Activated naive CD4-positive, alpha-beta T cell treated with anti-CD3 and anti-CD28 coated beads, Interleukin-2, amount 50 U/mL, for 24 hours (primary cell): ENCODE measurements at regions not wholly inside any gene's neighbourhood (a gene's known extent, or its start where the extent isn't known, plus 50 kb on each side); places are given as distances from the start of the nearest gene placed in this dataset.
"Not testable (repeated sequence)": the region's sequence is repeated elsewhere in the genome, so short reads cannot be mapped to it uniquely, and the experiment has no call there.

Experiments
- H3K27ac Mint-ChIP-seq: one replicate; pipeline ENCODE4 v1.8.0; 2021; ENCODE audit warnings: mild to moderate bottlenecking, mixed read lengths
- H3K27me3 Mint-ChIP-seq: one replicate; pipeline ENCODE4 v1.8.0; 2021; ENCODE audit warnings: mixed read lengths
- H3K36me3 Mint-ChIP-seq: one replicate; pipeline ENCODE4 v1.8.0; 2021; ENCODE audit warnings: mixed read lengths
- H3K4me1 Mint-ChIP-seq: one replicate; pipeline ENCODE4 v1.8.0; 2021; ENCODE audit warnings: mixed read lengths
- H3K4me3 Mint-ChIP-seq: one replicate; pipeline ENCODE4 v1.8.0; 2021; ENCODE audit warnings: mild to moderate bottlenecking, mixed read lengths
- H3K9me3 Mint-ChIP-seq: one replicate; pipeline ENCODE4 v1.8.0; 2021; ENCODE audit warnings: mixed read lengths

- Mint-ChIP-seq H3K9me3 (peaks cover 11% of the 10 kb centered on the region), H3K4me3 (no peak overlapping the region), H3K27me3 (no peaks in the 10 kb centered on the region), H3K4me1 (no peaks in the 10 kb centered on the region), H3K27ac (no peak overlapping the region), H3K36me3 (peaks cover 15% of the 10 kb centered on the region)
Observed at GRCh38 chr3:153422314-153422713, 260.3 kb downstream of the RAP2B start.

GRCh38 chr3:153423820-153424219, 261.8 kb downstream of the RAP2B start:
- not testable (repeated sequence) for H3K27me3 Mint-ChIP-seq, H3K27ac Mint-ChIP-seq

GRCh38 chr3:153426344-153426743, 264.3 kb downstream of the RAP2B start:
- Mint-ChIP-seq H3K4me3 (no peak overlapping the region), H3K36me3 (peaks cover 3% of the 10 kb centered on the region), H3K9me3 (no peaks in the 10 kb centered on the region), H3K27me3 (no peaks in the 10 kb centered on the region), H3K4me1 (no peaks in the 10 kb centered on the region), H3K27ac (no peak overlapping the region)

More at GRCh38 chr3:153423820-153424219, 261.8 kb downstream of the RAP2B start:
- peaks cover 12% of the 10 kb centered on the region for H3K36me3 Mint-ChIP-seq
- H3K4me3 Mint-ChIP-seq, H3K9me3 Mint-ChIP-seq, H3K4me1 Mint-ChIP-seq: not testable (repeated sequence)

GRCh38 chr3:153426803-153427202, 264.8 kb downstream of the RAP2B start:
- Mint-ChIP-seq H3K4me1 (no peaks in the 10 kb centered on the region), H3K27ac (no peak overlapping the region), H3K36me3 (peaks cover 3% of the 10 kb centered on the region), H3K27me3 (no peaks in the 10 kb centered on the region), H3K9me3 (no peaks in the 10 kb centered on the region), H3K4me3 (no peak overlapping the region)

GRCh38 chr3:153429821-153430220, 267.8 kb downstream of the RAP2B start:
- H3K4me3 Mint-ChIP-seq: no peak overlapping the region
- H3K4me1 Mint-ChIP-seq: no peaks in the 10 kb centered on the region
- no peaks in the 10 kb centered on the region for H3K36me3 Mint-ChIP-seq
- H3K9me3 Mint-ChIP-seq: no peaks in the 10 kb centered on the region
- H3K27ac Mint-ChIP-seq: no peak overlapping the region
- no peaks in the 10 kb centered on the region for H3K27me3 Mint-ChIP-seq

- Mint-ChIP-seq H3K9me3 (no peaks in the 10 kb centered on the region), H3K27ac (no peak overlapping the region), H3K27me3 (no peaks in the 10 kb centered on the region), H3K4me1 (no peaks in the 10 kb centered on the region), H3K36me3 (no peaks in the 10 kb centered on the region), H3K4me3 (no peak overlapping the region)
Observed at GRCh38 chr3:153431076-153431475, 269.1 kb downstream of the RAP2B start.

- peaks cover 29% of the 10 kb centered on the region for H3K4me1 Mint-ChIP-seq
- H3K9me3 Mint-ChIP-seq: no peaks in the 10 kb centered on the region
- no peak overlapping the region for H3K4me3 Mint-ChIP-seq
- no peaks in the 10 kb centered on the region for H3K27me3 Mint-ChIP-seq
- no peak overlapping the region for H3K27ac Mint-ChIP-seq
- no peaks in the 10 kb centered on the region for H3K36me3 Mint-ChIP-seq
Observed at GRCh38 chr3:153437666-153438065, 275.6 kb downstream of the RAP2B start.

- H3K4me1 Mint-ChIP-seq: peaks cover 35% of the 10 kb centered on the region
- no peak overlapping the region for H3K27ac Mint-ChIP-seq
- H3K36me3 Mint-ChIP-seq: no peaks in the 10 kb centered on the region
- H3K27me3 Mint-ChIP-seq: no peaks in the 10 kb centered on the region
- no peak overlapping the region for H3K4me3 Mint-ChIP-seq
- H3K9me3 Mint-ChIP-seq: no peaks in the 10 kb centered on the region
Observed at GRCh38 chr3:153438271-153438670, 276.2 kb downstream of the RAP2B start.

GRCh38 chr3:153439780-153440179, 277.8 kb downstream of the RAP2B start:
- no peak overlapping the region for H3K4me3 Mint-ChIP-seq
- H3K36me3 Mint-ChIP-seq: no peaks in the 10 kb centered on the region
- H3K4me1 Mint-ChIP-seq: peaks cover 35% of the 10 kb centered on the region
- no peaks in the 10 kb centered on the region for H3K27me3 Mint-ChIP-seq
- H3K9me3 Mint-ChIP-seq: no peaks in the 10 kb centered on the region
- H3K27ac Mint-ChIP-seq: no peak overlapping the region

- Mint-ChIP-seq H3K27me3 (no peaks in the 10 kb centered on the region), H3K4me3 (no peak overlapping the region), H3K36me3 (no peaks in the 10 kb centered on the region), H3K9me3 (no peaks in the 10 kb centered on the region), H3K27ac (no peak overlapping the region), H3K4me1 (peaks cover 35% of the 10 kb centered on the region)
Observed at GRCh38 chr3:153440311-153440710, 278.3 kb downstream of the RAP2B start.

GRCh38 chr3:153442386-153442785, 280.4 kb downstream of the RAP2B start:
- Mint-ChIP-seq H3K27me3 (no peaks in the 10 kb centered on the region), H3K27ac (no peak overlapping the region), H3K4me1 (peaks cover 30% of the 10 kb centered on the region), H3K4me3 (no peak overlapping the region), H3K36me3 (no peaks in the 10 kb centered on the region), H3K9me3 (no peaks in the 10 kb centered on the region)

GRCh38 chr3:153442799-153443487, 280.9 kb downstream of the RAP2B start:
- Mint-ChIP-seq H3K9me3 (no peaks in the 10 kb centered on the region), H3K27ac (peak overlapping the region; percentile 6), H3K4me3 (no peak overlapping the region), H3K4me1 (peaks cover 24% of the 10 kb centered on the region), H3K36me3 (no peaks in the 10 kb centered on the region), H3K27me3 (no peaks in the 10 kb centered on the region)

GRCh38 chr3:153443961-153444360, 281.9 kb downstream of the RAP2B start:
- no peak overlapping the region for H3K27ac Mint-ChIP-seq
- H3K9me3 Mint-ChIP-seq: no peaks in the 10 kb centered on the region
- no peak overlapping the region for H3K4me3 Mint-ChIP-seq
- H3K4me1 Mint-ChIP-seq: peaks cover 17% of the 10 kb centered on the region
- no peaks in the 10 kb centered on the region for H3K27me3 Mint-ChIP-seq
- H3K36me3 Mint-ChIP-seq: no peaks in the 10 kb centered on the region

- Mint-ChIP-seq H3K9me3 (no peaks in the 10 kb centered on the region), H3K4me1 (peaks cover 15% of the 10 kb centered on the region), H3K4me3 (no peak overlapping the region), H3K27me3 (no peaks in the 10 kb centered on the region), H3K27ac (no peak overlapping the region), H3K36me3 (no peaks in the 10 kb centered on the region)
Observed at GRCh38 chr3:153445817-153446216, 283.8 kb downstream of the RAP2B start.

GRCh38 chr3:153448151-153448829, 286.3 kb downstream of the RAP2B start:
- Mint-ChIP-seq H3K9me3 (no peaks in the 10 kb centered on the region), H3K4me1 (peaks cover 13% of the 10 kb centered on the region), H3K36me3 (no peaks in the 10 kb centered on the region), H3K4me3 (no peak overlapping the region), H3K27me3 (no peaks in the 10 kb centered on the region), H3K27ac (no peak overlapping the region)

GRCh38 chr3:153456833-153457545, 295.0 kb downstream of the RAP2B start:
- Mint-ChIP-seq H3K27me3 (no peaks in the 10 kb centered on the region), H3K36me3 (no peaks in the 10 kb centered on the region), H3K4me3 (no peak overlapping the region), H3K9me3 (no peaks in the 10 kb centered on the region), H3K4me1 (peaks cover 25% of the 10 kb centered on the region), H3K27ac (no peak overlapping the region)
